ENCODE measurements at regions not wholly inside any gene's neighbourhood (a gene's known extent, or its start where the extent isn't known, plus 50 kb on each side); places are given as distances from the start of the nearest gene placed in this dataset.
"Not testable (repeated sequence)": the region's sequence is repeated elsewhere in the genome, so short reads cannot be mapped to it uniquely, and the experiment has no call there.

DNA sequence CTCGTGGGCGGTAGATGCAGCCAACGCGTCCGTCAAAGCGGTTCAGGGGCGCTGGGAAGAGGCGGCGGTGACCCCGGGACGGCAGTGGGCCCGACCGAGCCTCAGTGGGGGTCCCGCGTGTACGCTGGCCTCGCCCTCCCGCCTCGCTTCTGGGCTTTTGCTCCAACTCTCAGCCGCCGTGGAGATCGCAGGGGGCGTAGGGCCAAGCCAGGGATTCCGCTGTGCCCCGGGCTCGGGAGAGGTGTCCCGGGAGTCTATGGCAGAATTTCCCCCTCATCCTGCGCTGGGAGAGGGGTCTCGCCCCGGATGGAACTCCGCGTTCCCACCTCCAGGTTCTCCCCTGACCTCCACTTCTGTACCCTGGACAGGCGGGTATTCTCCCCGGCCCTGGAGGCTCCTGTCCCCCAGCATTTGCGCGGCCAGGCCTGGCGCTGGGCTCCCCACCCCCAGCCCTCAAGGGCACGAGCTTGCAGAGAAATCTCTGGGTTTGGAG, 131.9 kb downstream of the MRPL36 start:
- no peak for DNase-seq (ENCODE audit: low spot score)

DNA sequence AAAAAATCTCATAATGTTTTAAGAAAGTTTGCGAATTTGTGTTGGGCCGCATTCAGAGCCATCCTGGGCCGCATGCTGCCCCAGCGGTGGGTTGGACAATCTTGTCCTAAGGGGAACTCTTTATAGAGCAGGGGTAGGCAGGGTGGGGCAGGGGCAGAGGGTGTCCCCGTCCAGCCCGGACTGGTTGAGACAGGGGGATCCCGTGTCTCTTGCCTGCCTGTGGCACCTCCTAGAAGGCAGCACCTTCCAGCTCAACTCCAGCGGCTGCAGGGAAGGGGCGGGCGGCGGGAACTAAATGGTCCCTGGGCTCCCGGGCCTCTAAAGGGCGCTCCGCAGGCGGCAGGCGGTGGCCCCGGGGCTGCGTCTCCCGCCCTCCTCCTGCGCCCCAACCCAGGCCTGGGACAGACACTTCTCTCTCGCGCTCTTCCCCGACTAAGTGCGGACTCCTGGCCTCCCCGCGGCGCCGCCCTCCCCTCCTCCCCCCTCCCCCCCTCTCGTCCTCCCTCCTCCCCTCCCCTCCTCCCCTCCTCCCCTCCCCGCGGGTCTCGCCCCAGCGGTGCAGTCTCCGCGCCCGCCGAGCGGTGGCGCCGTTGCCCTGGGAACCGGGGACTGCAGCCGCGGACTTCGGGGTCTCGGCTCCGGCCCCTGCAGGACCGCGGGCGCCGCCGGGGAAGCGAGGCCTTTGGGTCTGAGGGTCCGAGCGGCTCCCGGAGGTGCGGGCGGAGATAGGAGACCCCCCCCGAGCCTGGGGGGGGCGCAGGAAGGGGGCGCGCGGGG, 132.6 kb downstream of the MRPL36 start:
- DNase-seq (ENCODE audit: low spot score): no peak

DNA sequence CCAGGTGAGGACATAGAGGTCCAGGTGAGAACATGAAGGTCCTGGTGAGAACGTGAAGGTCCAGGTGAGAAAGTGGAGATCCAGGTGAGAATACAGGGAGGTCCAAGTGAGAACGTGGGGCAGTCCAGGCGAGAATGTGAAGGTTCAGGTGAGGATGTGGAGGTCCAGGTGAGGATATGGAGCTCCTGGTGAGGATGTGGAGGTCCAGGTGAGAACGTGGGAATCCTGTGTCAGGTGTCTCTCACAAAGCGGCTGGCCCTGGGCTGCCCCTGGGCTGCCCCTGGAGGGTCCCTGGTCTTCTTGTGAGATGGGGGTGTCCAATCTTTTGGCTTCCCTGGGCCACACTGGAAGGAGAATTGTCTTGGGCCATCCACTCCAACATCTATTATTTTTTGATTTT, 133.4 kb downstream of the MRPL36 start:
- DNase-seq (ENCODE audit: low spot score): no peak

DNA sequence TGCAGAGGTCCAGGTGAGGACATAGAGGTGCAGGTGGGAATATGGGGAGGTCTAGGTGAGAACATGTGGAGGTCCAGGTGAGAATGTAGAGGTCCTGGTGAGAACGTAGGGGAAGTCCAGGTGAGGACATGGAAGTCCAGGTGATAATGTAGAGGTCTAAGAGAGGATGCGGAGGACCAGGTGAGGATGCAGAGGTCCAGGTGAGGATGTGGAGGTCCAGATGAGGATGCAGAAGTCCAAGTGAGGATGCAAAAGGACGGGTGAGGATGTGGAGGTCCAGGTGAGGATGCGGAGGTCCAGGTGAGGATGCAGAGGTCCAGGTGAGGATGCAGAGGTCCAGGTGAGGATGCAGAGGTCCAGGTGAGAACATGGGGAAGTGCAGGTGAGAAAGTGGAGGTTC, 133.8 kb downstream of the MRPL36 start:
- no peak for DNase-seq (ENCODE audit: low spot score)

DNA sequence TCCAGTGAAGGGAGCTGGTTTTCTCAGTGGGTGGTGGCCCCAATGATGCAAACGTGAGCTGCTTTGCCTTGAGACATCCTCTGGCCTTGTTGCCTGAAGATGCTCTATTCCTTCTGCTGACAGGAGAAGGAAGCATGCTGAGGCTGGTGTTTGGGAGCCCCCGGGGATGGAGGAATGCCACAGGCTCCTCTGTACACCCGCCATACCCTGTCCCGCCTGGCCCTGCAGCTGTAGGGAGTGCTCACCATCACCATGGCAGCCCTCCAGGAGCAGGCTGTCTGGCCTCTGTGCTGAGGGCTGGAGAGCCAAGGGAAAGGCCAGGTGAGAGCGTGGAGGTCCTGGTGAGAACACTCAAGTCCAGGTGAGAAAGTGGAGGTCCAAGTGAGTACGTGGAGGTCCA, 134.4 kb downstream of the MRPL36 start:
- DNase-seq (ENCODE audit: low spot score): no peak

DNA sequence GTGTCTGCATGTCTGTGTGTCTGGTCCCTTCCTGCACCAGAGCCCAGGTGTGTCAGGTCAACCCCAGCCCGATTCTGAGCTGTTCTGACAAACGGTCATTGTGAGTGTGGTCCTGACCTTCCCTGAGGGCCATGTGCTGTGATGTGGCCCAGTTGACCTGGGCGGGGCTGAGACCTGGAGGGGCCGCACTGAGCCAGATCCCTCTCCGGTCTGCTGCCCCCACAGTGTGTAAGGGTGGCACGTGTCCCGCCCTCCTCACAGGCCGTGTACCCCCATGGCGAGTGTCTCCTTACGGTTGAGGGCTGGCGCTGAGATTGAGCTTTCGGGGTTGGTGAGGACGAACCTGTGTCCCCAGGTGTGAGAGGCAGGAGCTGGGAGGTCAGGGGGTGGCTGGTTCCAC, 136.5 kb downstream of the MRPL36 start:
- no peak for DNase-seq (ENCODE audit: low spot score)

DNA sequence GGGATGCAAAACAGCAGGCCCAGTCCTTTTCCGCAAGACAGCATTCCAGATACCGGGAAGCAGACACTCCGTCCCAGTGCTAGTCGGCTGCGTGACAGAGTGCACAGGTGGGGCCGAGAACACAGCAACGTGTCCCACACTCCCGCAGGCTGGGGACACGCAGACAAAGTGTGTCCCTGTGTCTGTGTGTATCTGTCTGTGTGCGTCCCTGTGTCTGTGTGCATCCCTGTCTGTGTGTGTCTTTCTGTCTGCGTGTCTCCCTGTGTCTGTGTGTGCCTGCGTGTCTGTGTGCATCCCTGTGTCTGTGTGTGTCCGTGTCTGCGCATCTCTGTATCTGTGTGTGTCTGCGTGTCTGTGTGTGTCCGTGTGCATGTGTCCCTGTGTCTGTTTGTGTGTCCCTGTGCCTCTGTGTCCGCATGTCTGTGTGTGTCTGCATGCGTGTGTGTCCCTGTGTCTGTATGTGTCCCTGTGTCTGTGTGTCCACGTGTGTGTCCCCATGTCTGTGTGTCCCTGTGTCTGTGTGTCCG, 137.0 kb downstream of the MRPL36 start:
- DNase-seq (ENCODE audit: low spot score): no peak

DNA sequence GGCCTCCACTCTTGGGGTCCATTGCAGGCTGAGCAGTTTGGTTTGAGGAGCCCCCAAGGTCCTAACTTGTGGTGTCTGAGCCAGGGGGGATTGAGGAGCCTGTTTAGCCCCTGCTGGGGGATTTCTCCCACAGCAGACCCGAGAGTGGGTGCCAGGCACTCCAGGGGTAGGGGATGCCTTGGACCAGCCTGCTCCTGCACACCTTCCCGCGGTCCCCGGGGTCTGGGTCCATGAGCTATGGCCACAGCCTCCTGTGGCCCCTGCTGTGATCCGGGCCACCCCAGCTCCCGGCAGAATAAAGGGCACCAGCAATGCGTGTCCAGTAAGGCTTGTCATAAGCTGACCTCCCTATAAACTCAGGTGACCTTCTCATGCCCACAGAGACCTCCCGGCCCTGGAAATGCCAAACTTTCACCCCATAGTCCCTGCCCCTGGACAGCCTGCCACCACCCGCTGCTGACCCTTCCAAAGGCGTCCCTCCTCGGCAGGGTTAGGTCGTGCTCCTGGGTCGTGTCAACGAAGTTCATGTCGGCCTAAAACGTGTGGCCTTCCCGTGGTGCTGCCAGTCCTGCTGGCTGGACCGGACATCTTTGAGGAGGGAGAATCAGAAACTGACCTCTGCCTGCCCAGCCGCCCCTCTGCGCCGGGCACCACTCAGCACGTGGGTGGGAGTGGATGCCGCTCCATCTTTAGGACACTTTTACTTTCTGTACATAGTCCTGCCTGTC, 137.6 kb downstream of the MRPL36 start:
- DNase-seq (ENCODE audit: low spot score): no peak

DNA sequence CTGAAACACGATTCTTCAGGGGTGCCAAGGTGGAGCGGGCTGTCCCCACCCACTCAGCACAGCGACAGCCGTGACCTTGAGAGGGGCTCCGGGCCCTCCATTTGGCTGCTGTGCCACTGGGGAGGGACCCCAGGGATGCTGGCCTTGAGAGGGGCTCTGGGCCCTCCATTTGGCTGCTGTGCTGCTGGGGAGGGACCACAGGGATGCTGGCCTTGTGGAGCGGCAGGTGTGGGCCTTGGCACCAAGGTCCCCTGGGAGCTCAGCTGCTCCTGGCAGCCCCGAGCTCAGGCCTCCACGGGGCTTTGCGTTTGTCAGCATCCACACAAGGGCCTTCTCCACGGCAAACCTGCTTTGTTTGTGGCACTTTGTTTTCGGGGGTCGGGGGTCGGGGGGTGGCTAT, 137.6 kb upstream of the LPCAT1 start:
- no peak for DNase-seq (ENCODE audit: low spot score)

DNA sequence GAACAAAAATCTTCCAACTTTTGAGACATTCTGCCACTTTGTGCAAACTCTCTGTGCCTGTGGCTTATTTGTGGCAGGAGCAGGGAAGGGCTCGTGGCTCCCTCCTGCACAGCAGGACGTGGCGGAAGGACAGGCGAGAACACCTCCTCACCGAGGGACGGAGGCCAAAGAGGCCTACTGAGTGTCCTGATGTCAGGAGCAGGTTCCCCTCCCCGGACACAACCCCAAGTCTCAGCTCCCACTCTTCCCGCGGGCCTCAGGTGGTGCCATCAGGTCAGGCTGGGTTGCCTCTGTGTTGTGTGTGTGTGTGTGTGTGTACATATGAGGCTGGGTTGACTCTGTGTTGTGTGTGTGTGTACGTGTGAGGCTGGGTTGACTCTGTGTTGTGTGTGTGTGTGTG, 136.8 kb upstream of the LPCAT1 start:
- no peak for DNase-seq (ENCODE audit: low spot score)

DNA sequence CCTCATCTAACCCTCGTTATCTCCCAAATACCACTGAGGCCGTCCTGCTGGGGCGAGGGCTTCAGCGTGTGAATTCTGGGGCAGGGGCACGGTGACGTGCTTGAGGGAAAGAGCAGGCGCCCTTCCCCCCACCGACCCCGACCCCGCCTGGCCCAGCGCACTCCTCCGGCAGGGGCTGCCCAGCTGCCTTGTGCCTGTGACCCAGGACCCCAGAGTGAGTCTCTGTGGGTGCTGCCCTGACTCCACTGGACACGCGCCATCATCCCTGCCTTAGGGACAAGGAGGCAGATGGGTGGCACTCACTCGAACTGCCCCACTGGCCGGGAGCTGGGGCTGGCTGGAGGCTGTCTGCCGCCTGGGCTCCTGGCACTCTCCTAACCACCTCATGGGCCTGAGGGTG, 136.2 kb upstream of the LPCAT1 start:
- DNase-seq (ENCODE audit: low spot score): no peak

DNA sequence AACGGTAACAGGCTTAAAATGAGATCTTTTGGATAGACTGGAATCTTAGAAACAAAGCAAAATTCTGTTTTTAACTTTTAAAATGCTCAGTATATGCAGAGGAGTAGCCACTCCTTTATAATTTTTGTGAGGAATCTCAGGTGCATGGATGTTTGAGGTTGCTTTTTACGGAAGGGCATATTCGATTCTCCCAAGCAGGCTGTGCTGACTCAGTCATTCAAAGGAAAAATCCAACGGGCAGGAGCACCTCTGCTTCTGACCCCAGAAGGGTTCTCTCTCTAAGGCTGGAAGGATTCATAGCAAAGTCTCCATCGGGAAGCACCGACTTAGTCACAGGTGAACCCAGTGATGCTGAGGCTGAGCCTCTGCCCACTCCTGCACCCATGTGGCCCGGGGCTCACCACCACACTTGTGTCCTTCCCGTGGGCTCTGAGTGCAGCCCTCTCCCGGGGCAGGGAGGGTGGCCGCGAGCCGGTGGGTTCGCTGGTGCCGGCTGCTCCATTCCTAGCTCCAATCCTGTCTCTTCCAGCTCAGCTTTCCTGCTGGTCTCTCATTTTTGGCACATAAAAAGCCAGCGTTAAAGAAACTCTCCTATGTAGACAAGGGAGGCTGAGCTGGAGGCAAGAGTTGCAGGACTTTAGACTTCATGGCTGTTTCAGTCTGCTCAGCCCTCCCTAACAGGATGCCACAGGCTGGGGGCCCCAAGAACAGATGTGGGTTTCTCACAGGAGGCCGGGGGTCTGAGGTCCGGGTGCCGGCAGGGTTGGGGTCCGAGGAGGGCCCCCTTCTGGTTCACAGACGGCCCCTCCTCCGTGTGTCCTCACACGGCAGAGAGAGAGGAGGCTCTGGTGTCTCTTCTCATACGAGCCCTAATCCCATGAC, 135.6 kb upstream of the LPCAT1 start:
- no peak for DNase-seq (ENCODE audit: low spot score)

DNA sequence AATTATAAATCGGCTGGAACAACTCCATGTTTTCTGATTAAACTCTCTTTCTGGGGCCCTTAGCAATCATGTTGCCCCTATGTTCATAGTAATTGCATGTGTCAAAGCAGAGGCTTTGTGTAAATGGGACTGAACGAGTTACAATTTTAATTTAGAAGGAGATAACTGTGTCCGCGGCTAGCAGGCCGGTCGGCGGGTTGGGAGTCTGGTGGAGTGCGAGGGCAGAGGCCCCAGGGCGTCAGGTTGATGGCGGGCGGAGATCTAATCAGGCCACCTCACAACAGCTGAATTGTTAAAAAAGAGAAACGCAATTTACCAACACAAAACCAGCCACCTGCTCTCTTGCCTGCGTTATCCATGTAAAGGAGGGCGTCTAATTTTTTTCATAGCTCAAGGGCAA, 134.9 kb upstream of the LPCAT1 start:
- no peak for DNase-seq (ENCODE audit: low spot score)

DNA sequence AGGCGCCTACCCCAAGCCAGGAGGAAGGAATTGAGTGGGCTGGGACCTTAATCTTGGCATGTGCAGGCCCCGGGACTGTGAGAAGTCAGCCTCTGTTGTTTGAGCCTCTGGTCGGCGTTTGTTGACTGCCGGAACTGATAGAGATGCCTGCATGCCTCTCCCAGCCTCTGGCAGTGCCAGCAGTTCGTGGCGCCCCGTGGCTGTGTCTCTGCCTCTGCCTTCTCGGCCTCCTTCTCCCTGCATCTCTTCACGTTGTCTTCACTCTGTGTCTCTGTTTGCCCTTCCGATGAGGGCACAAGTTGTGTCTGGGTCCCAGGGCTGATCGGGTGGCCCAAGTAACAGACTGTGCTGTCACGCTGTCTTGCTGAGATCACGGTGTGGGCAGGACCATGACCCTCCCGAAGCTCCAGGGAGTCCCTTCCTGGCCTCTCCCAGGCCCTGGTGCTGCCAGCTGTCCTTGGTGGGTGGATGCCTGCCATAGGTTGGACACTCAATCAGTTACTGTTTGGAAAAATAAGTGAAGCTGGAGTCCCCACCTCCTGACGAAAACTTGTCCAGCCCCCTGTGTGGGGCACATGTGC, 133.5 kb upstream of the LPCAT1 start:
- DNase-seq (ENCODE audit: low spot score): no peak

DNA sequence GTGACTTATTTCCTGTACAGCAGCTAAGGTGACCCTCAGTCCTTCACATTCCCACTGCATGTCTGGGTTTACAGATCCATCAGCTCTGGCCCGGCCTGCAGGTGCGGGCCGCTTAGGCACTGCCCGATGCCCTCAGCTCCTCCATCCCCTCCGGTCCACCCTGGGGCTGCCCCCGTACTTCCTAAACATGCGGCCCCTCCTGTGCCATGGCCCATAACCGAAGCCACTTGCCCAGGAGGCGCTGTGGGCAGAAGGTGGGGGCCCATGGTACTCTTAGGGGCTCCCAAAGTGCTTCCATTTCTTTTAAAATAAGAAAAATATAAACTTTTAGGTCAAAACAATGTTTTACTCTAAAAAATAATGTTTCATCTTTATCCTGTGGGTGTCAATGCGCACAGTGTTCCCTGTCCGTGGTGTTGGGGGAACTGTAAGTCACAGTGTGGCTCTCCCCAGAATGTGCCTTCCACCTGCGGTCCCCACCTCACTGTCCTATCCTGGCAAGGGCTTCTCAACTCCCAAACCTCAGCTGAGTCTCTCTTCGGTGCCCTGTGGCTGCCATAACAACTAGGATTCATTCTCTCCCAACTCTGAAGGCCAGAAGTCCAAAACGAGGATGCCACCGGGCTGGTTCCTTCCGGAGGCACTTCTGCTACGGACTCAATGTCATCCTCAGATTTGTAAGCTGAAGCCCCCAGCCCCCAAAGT, 132.7 kb upstream of the LPCAT1 start:
- no peak for DNase-seq (ENCODE audit: low spot score)

DNA sequence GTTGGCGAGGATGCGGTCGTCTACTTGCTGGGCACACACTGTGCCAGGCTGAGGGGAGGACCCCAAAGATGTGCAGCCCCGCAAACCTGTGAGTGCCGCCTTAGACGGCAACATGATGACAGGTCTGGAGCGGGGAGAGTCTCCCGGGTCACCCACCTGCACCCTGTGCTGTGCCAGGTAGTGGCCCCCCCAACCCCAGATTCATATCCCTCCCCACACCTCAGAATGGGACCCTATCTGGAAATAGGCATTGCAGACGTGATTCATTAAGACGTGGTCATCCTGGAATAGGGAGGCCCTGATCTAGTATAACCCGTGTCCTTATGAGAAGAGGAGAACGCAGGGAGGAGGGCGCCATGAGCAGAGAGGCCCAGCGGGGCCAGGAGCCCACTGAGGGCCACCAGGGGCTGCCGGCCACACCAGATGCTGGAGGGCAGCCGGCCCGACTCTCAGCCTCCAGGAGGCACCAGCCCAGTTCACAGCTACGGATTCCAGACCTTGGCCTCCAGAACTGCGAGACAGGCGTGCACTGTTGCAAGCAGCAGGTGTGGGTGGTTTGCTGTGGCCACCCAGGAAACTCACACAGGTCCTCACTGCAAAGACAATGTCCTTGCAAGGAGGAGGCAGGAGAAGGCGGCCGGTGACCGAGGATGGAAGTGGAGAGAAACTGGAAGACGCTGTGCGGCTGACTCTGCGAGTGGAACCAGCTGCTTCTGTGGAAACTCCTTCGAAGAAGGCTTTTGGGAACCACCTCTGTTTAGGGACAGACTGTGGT, 131.9 kb upstream of the LPCAT1 start:
- no peak for DNase-seq (ENCODE audit: low spot score)

DNA sequence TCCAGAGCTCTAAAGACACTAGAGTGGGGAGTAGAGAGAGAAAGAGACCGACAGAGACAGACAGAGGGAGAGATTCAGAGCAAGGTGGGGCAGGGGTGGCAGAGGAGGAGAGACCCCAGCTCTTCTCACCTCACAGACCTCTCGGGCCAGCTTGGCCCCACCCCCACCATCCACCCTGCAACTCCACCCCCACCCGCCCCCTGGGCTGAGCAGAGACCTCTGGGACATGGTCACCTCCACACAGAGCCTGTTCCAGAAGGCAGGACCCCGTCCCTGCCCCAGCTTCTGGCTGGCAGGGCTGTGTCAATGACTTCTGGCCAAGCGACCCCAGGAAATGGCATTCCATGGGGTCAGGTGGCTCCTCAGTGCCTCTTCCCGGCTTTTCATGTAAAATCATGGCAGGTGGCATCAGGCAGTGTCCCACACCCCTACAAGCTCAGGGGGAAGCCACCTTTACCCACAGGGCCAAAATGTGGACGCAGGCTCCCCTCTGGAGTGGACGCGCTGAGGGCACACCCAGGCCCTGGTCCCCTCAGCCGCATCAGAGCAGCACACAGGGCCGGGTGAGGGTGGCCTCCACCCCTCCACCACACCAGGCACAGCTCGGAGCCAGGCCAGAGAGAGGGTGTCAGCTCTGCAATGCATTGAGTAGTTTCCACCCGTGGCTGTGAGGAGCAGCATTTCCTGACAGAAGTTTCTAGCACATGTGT, 131.2 kb upstream of the LPCAT1 start:
- no peak for DNase-seq (ENCODE audit: low spot score)

DNA sequence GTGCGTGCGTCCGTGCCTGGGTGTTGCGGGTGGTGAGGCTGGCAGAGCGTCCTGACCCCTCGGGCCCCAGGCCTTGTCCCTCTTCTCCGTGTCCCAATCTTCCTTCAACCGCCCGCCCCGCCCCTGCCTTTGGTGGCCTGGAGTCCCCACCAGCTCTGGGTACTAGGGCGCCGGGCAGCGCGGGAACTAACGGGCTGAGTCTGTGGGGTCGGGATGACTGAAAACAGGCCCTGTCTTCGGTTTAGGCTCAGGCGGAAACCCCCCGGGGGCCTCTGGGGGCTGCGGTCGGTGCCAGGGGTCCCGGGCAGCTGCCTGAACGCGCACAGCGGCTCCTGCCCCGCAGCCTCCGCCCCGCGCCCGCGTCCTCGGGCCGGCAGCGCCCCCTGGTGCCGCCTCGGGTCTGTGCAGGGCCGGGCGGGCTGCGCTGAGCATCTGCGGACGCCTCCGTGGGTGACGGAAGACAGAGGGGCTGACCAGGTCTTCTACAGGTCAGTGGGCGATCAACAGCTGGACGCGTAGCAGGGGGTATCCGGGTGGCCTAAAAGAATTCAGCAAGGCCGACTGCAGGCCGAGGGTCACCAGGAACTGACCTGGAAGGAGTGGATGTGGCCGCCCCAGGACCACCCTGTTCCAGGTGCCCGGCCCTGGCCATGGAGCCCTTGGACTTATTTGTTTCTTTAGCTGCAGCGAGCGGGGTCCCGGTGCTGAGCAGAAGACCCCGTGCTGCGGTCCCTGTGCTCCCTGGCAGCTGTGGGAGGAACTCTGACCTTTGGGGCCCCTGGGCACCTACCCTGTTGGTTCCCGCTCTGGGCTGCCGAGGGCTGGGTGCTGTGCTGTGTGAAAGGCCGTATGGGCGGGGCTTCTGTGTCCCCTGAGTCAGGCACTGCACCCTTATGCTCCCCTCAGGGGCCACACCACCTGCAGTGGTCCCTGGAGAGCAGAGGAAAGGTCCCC, 130.2 kb upstream of the LPCAT1 start:
- not testable (repeated sequence) for DNase-seq (ENCODE audit: low spot score)

Measured in LoVo (cell line).